ENCODE measurements at regions not wholly inside any gene's neighbourhood (a gene's known extent, or its start where the extent isn't known, plus 50 kb on each side); places are given as distances from the start of the nearest gene placed in this dataset.

DNA sequence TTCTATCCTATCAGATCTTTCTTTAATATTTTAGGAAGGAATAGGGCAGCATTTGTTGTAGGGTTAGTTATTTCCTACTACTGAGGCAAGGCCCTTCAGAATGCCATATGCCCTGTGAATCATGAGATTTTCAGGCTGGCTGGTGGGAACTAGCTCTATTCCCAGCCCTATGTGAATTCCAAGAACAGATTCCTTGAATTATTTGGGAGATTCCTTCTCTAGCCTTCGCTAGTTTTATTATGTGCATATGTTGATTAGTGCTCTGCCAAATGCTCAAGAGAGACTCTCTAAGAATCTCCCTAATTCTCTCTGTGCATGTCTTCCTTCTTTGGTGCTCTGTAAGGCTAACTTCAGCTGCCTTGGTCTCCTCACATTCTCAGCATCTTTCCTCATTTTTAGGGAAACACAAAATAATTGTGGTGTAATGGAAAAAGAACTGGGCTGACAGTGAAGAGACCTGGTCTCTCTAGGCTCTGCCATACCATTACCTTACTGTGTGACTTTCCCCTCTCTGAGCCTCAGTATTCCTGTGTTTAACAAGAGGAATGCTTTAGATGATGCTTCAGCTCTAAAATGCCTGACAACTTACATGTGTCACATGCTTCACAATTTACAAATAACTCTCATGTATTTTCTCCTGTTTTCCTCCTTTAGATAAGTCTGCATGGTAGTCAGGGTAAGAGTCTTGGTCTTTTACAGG, 79.7 kb downstream of the VMA21 start:
- TF ChIP-seq Cebpa-rat (IDR thresholded peaks at IDR 0.05): no peak
- Histone ChIP-seq H3K36me3 (no peaks in the 10 kb centered on the region), H3K27me3 (peaks cover 71% of the 10 kb centered on the region), H3K4me3 (no peak overlapping the region), H3K9me3 (peaks cover 9% of the 10 kb centered on the region), H3K27ac (no peak overlapping the region), H3K4me2 (no peak overlapping the region), H3K4me1 (no peaks in the 10 kb centered on the region), H3K9ac (no peak overlapping the region), H4K20me1 (no peaks in the 10 kb centered on the region)

DNA sequence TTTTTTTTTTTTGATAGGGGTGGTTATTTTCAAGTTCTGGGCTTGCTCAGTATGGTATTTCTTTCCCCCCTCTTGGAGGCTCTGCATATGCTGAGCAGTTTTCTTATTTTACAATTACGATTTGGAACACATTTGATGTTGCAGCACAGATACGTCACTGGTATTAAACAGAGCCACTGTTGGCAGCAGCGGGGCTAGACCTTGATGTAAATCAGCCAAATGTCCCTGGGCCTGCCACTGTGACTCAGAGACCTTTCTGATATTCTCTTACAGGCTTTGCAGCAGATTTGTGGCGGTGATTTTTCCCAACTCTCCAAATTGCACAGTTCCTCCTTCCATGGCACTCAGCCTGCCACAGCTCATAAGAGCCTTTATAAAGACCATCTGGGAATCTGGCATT, 81.1 kb downstream of the VMA21 start:
- Histone ChIP-seq H3K27me3 (peaks cover 68% of the 10 kb centered on the region), H3K27ac (no peak overlapping the region), H3K4me2 (no peak overlapping the region), H3K4me3 (no peak overlapping the region), H4K20me1 (no peaks in the 10 kb centered on the region), H3K4me1 (no peaks in the 10 kb centered on the region), H3K9me3 (no peaks in the 10 kb centered on the region), H3K9ac (no peak overlapping the region), H3K36me3 (no peaks in the 10 kb centered on the region)
- no peak for TF ChIP-seq Cebpa-rat (IDR thresholded peaks at IDR 0.05)

GRCh38 chrX:151488677-151489076, 74.8 kb upstream of the PASD1 start:
- Histone ChIP-seq H3K9me3 (no peaks in the 10 kb centered on the region), H3K27ac (no peak overlapping the region), H3K4me3 (no peak overlapping the region), H3K9ac (no peak overlapping the region), H3K4me2 (no peak overlapping the region), H3K27me3 (peaks cover 38% of the 10 kb centered on the region), H3K36me3 (no peaks in the 10 kb centered on the region), H4K20me1 (no peaks in the 10 kb centered on the region), H3K4me1 (no peaks in the 10 kb centered on the region)
- no peak for TF ChIP-seq Cebpa-rat (IDR thresholded peaks at IDR 0.05)

DNA sequence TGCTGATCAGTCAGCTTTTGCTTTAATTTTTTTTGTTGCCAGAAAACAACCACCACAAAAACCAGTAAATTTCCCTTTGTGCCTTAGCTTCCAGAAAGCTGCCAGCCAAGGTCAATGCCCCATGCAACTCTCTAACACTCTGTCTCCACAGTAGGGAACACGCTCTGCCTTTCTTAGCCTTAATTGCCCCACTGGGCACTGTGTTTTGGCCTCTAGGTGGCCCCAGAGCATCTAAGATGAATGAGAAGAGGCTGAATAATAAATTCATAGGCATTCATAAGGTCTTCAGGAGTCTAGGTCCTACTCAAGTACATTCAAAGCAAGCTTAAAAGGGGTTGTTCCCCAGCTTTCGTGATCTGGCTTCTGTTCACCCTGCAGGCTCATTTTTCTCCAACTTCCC, 57.7 kb upstream of the PASD1 start:
- Histone ChIP-seq H3K4me1 (no peaks in the 10 kb centered on the region), H3K9ac (no peak overlapping the region), H3K9me3 (no peaks in the 10 kb centered on the region), H3K36me3 (no peaks in the 10 kb centered on the region), H3K27me3 (peaks cover 79% of the 10 kb centered on the region), H3K27ac (no peak overlapping the region), H3K4me3 (no peak overlapping the region), H3K4me2 (no peak overlapping the region), H4K20me1 (no peaks in the 10 kb centered on the region)
- no peak for TF ChIP-seq Cebpa-rat (IDR thresholded peaks at IDR 0.05)

DNA sequence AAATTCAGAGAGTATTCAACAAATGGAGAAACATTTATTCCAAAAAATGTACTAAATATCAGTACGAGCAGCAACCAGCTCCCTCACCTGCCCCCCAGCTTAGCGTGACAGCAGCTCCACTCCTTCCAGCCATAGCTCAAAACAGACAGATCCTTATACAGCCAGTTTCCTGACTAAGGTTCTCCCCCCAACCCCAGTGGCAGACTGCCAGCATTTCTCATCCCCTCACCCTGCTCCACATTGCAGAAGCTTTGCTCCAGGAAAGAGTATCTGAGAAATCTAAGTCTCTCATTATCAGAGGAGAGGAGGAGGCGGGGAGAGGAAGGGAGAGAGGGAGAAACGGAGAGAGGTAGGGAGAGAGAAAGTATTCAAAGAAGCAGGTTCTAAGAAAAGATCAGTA, 53.3 kb upstream of the PASD1 start:
- no peak overlapping the region for H3K4me2 ChIP-seq
- no peaks in the 10 kb centered on the region for H3K36me3 ChIP-seq
- peaks cover 80% of the 10 kb centered on the region for H3K27me3 ChIP-seq
- TF ChIP-seq Cebpa-rat (IDR thresholded peaks at IDR 0.05): no peak
- H3K9me3 ChIP-seq: no peaks in the 10 kb centered on the region
- no peak overlapping the region for H3K9ac ChIP-seq
- no peaks in the 10 kb centered on the region for H4K20me1 ChIP-seq
- no peak overlapping the region for H3K4me3 ChIP-seq
- no peaks in the 10 kb centered on the region for H3K4me1 ChIP-seq
- H3K27ac ChIP-seq: no peak overlapping the region

DNA sequence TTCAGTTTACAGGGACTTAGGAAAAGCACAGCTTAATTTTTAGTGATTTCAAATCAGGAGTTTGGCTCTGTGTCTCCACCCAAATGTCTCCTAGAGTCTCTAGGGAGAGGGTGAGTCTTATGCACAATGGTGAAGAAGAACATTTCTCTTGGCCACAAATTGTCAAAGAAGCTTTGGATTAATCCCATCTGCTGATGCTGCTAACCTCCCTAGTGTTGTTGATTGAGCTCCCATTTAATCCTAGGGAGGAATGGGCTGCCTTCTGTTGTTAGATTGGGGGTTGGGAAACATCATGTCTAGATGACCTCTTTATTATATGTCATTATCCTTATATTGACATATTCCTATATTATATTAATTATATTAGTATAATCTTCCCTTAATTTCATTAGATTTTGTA, 50.0 kb upstream of the PASD1 start:
- Histone ChIP-seq H3K27me3 (peaks cover 84% of the 10 kb centered on the region), H3K4me1 (no peaks in the 10 kb centered on the region), H3K4me3 (no peak overlapping the region), H3K36me3 (no peaks in the 10 kb centered on the region), H3K27ac (no peak overlapping the region), H4K20me1 (no peaks in the 10 kb centered on the region), H3K9me3 (no peaks in the 10 kb centered on the region), H3K9ac (no peak overlapping the region), H3K4me2 (no peak overlapping the region)
- no peak for TF ChIP-seq Cebpa-rat (IDR thresholded peaks at IDR 0.05)
